Ovary (tissue), 3 donors: ENCODE measurements at regions not wholly inside any gene's neighbourhood (a gene's known extent, or its start where the extent isn't known, plus 50 kb on each side); places are given as distances from the start of the nearest gene placed in this dataset.
A peak's percentile ranks its signal among the peaks of the same experiment; 100 is the strongest.

Source experiments
- EP300 ChIP-seq: sonication (generic); formaldehyde crosslinking; IDR thresholded peaks from one replicate; pipeline ENCODE4 v1.6.1; 2017; ENCODE audit warnings: antibody characterized with exemption
- POLR2A ChIP-seq: fragments of 450-650 bp; IDR thresholded peaks from one replicate; pipeline ENCODE4 v1.6.1; 2017; ENCODE audit warnings: antibody characterized with exemption, mild to moderate bottlenecking, moderate library complexity
- TF ChIP-seq, protein P1 (sequence below), 3 donors: fragments of 450-650 bp in 2 of 3; fragments of 200-600 bp in 1 of 3; IDR thresholded peaks; one replicate each; pipeline versions ENCODE4 v1.5.1 to v1.8.0; 2016 to 2022; ENCODE audit warnings: antibody characterized with exemption in 3 of 3, mild to moderate bottlenecking in 1 of 3
- donor health status: DM: no; HTN: no; CAD: no.

GRCh38 chr14:101480747-101481530 lies 80.4 kb upstream of the DIO3 start:
- TF ChIP-seq, protein P1, sequence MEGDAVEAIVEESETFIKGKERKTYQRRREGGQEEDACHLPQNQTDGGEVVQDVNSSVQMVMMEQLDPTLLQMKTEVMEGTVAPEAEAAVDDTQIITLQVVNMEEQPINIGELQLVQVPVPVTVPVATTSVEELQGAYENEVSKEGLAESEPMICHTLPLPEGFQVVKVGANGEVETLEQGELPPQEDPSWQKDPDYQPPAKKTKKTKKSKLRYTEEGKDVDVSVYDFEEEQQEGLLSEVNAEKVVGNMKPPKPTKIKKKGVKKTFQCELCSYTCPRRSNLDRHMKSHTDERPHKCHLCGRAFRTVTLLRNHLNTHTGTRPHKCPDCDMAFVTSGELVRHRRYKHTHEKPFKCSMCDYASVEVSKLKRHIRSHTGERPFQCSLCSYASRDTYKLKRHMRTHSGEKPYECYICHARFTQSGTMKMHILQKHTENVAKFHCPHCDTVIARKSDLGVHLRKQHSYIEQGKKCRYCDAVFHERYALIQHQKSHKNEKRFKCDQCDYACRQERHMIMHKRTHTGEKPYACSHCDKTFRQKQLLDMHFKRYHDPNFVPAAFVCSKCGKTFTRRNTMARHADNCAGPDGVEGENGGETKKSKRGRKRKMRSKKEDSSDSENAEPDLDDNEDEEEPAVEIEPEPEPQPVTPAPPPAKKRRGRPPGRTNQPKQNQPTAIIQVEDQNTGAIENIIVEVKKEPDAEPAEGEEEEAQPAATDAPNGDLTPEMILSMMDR (IDR thresholded peaks at IDR 0.05), result no peak
- peak; percentile 16 for TF ChIP-seq POLR2A
- TF ChIP-seq EP300, result no peak
